GM12865 (cell line): ENCODE measurements at regions not wholly inside any gene's neighbourhood (a gene's known extent, or its start where the extent isn't known, plus 50 kb on each side); places are given as distances from the start of the nearest gene placed in this dataset.

Source experiments
- DNase-seq: peaks from one replicate; pipeline ENCODE4 v3.0.0; 2010; ENCODE audit warnings: low read depth
- H3K4me3 ChIP-seq: 2 replicates; pipeline ENCODE4 v1.5.1; 2011; ENCODE audit warnings: mild to moderate bottlenecking, low read depth, low read length, control low read depth
- CTCF ChIP-seq: IDR thresholded peaks from 2 replicates; pipeline ENCODE4 v1.5.1; 2011; ENCODE audit warnings: low read length, control low read depth, low read depth, inconsistent platforms; ENCODE audit not compliant: insufficient read depth; ENCODE audit errors: missing control alignments

- no peak for DNase-seq
- no peak overlapping the region for H3K4me3 ChIP-seq
- no peak for TF ChIP-seq CTCF
These were observed 498.7 kb downstream of the SUCLG1 start for GRCh38 chr2:83960371-83960770.

GRCh38 chr2:83959266-83959665, 499.8 kb downstream of the SUCLG1 start:
- no peak for TF ChIP-seq CTCF

GRCh38 chr2:83956991-83957390, 502.1 kb downstream of the SUCLG1 start:
- no peak for TF ChIP-seq CTCF
- no peak for DNase-seq
- no peak overlapping the region for H3K4me3 ChIP-seq

More at GRCh38 chr2:83959266-83959665, 499.8 kb downstream of the SUCLG1 start:
- no peak overlapping the region for H3K4me3 ChIP-seq
- DNase-seq, result no peak

- TF ChIP-seq CTCF, result no peak
- no peak overlapping the region for H3K4me3 ChIP-seq
- no peak for DNase-seq
These were observed 505.4 kb downstream of the SUCLG1 start for GRCh38 chr2:83953697-83954096.

GRCh38 chr2:83951378-83951947, 507.6 kb downstream of the SUCLG1 start:
- no peak overlapping the region for H3K4me3 ChIP-seq
- DNase-seq, result no peak
- TF ChIP-seq CTCF, result no peak

- no peak for DNase-seq
- no peak for TF ChIP-seq CTCF
- H3K4me3 ChIP-seq, result no peak overlapping the region
These were observed 509.7 kb downstream of the SUCLG1 start for GRCh38 chr2:83949361-83949760.

GRCh38 chr2:83944191-83944590, 514.9 kb downstream of the SUCLG1 start:
- no peak for DNase-seq
- no peak overlapping the region for H3K4me3 ChIP-seq
- TF ChIP-seq CTCF, result no peak
